ENCODE measurements at regions not wholly inside any gene's neighbourhood (a gene's known extent, or its start where the extent isn't known, plus 50 kb on each side); places are given as distances from the start of the nearest gene placed in this dataset.

- TF ChIP-seq POLR2A (IDR thresholded peaks at IDR 0.05; ENCODE audit: low read depth, low read length) (no peak), POU2F2 (IDR thresholded peaks at IDR 0.05; ENCODE audit: low read depth, low read length) (no peak), PAX5 (IDR thresholded peaks at IDR 0.05; ENCODE audit: insufficient read depth, low read length, severe bottlenecking) (no peak), POLR2AphosphoS5 (IDR thresholded peaks at IDR 0.05; ENCODE audit: low read depth, low read length) (no peak), TAF1 (IDR thresholded peaks at IDR 0.05; ENCODE audit: low read depth, low read length) (no peak)
Measured at GRCh38 chr18:22509423-22509822, 91.7 kb upstream of the CTAGE1 start.
